ENCODE measurements at regions not wholly inside any gene's neighbourhood (a gene's known extent, or its start where the extent isn't known, plus 50 kb on each side); places are given as distances from the start of the nearest gene placed in this dataset.

- no peak overlapping the region for H3K4me3 ChIP-seq
- Mint-ChIP-seq H3K4me3 (no peak overlapping the region), H3K36me3 (ENCODE audit: low read depth) (peaks cover 9% of the 10 kb centered on the region; the same call in 2 of the 3 replicates), H3K4me1 (no peaks in the 10 kb centered on the region), H3K27me3 (ENCODE audit: insufficient read depth, low read depth, poor library complexity) (no peaks in the 10 kb centered on the region), H3K27ac (no peak overlapping the region), H3K9me3 (peaks cover 14% of the 10 kb centered on the region)
- no peak for ATAC-seq
- no peak overlapping the region for H2AFZ ChIP-seq
- TF ChIP-seq EZH2phosphoT487 (IDR thresholded peaks at IDR 0.05; ENCODE audit: unreplicated experiment) (no peak), ZNF114 (CRISPR knock-in tag; IDR thresholded peaks at IDR 0.05) (no peak), CREB1 (CRISPR knock-in tag; IDR thresholded peaks at IDR 0.05; ENCODE audit: low read depth) (no peak), POLR2AphosphoS5 (IDR thresholded peaks at IDR 0.05; ENCODE audit: low read depth) (no peak), STAT1 (IDR thresholded peaks at IDR 0.05; ENCODE audit: unreplicated experiment) (no peak), JUNB (IDR thresholded peaks at IDR 0.05; ENCODE audit: unreplicated experiment) (no peak), NANOG (IDR thresholded peaks at IDR 0.05; ENCODE audit: borderline replicate concordance) (no peak), ZNF331 (CRISPR knock-in tag; IDR thresholded peaks at IDR 0.05; ENCODE audit: low read depth) (no peak), ETS1 (IDR thresholded peaks at IDR 0.05) (no peak), EZH2 (IDR thresholded peaks at IDR 0.05; ENCODE audit: low read depth, unreplicated experiment) (no peak)
- TF ChIP-seq, protein P1, sequence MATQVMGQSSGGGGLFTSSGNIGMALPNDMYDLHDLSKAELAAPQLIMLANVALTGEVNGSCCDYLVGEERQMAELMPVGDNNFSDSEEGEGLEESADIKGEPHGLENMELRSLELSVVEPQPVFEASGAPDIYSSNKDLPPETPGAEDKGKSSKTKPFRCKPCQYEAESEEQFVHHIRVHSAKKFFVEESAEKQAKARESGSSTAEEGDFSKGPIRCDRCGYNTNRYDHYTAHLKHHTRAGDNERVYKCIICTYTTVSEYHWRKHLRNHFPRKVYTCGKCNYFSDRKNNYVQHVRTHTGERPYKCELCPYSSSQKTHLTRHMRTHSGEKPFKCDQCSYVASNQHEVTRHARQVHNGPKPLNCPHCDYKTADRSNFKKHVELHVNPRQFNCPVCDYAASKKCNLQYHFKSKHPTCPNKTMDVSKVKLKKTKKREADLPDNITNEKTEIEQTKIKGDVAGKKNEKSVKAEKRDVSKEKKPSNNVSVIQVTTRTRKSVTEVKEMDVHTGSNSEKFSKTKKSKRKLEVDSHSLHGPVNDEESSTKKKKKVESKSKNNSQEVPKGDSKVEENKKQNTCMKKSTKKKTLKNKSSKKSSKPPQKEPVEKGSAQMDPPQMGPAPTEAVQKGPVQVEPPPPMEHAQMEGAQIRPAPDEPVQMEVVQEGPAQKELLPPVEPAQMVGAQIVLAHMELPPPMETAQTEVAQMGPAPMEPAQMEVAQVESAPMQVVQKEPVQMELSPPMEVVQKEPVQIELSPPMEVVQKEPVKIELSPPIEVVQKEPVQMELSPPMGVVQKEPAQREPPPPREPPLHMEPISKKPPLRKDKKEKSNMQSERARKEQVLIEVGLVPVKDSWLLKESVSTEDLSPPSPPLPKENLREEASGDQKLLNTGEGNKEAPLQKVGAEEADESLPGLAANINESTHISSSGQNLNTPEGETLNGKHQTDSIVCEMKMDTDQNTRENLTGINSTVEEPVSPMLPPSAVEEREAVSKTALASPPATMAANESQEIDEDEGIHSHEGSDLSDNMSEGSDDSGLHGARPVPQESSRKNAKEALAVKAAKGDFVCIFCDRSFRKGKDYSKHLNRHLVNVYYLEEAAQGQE (IDR thresholded peaks at IDR 0.05; ENCODE audit: unreplicated experiment): no peak
- TF ChIP-seq, protein P2, sequence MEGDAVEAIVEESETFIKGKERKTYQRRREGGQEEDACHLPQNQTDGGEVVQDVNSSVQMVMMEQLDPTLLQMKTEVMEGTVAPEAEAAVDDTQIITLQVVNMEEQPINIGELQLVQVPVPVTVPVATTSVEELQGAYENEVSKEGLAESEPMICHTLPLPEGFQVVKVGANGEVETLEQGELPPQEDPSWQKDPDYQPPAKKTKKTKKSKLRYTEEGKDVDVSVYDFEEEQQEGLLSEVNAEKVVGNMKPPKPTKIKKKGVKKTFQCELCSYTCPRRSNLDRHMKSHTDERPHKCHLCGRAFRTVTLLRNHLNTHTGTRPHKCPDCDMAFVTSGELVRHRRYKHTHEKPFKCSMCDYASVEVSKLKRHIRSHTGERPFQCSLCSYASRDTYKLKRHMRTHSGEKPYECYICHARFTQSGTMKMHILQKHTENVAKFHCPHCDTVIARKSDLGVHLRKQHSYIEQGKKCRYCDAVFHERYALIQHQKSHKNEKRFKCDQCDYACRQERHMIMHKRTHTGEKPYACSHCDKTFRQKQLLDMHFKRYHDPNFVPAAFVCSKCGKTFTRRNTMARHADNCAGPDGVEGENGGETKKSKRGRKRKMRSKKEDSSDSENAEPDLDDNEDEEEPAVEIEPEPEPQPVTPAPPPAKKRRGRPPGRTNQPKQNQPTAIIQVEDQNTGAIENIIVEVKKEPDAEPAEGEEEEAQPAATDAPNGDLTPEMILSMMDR (conservative IDR thresholded peaks at IDR 0.05; ENCODE audit: low read depth in 2 of 2): no peak
- TF ChIP-seq, protein P3, sequence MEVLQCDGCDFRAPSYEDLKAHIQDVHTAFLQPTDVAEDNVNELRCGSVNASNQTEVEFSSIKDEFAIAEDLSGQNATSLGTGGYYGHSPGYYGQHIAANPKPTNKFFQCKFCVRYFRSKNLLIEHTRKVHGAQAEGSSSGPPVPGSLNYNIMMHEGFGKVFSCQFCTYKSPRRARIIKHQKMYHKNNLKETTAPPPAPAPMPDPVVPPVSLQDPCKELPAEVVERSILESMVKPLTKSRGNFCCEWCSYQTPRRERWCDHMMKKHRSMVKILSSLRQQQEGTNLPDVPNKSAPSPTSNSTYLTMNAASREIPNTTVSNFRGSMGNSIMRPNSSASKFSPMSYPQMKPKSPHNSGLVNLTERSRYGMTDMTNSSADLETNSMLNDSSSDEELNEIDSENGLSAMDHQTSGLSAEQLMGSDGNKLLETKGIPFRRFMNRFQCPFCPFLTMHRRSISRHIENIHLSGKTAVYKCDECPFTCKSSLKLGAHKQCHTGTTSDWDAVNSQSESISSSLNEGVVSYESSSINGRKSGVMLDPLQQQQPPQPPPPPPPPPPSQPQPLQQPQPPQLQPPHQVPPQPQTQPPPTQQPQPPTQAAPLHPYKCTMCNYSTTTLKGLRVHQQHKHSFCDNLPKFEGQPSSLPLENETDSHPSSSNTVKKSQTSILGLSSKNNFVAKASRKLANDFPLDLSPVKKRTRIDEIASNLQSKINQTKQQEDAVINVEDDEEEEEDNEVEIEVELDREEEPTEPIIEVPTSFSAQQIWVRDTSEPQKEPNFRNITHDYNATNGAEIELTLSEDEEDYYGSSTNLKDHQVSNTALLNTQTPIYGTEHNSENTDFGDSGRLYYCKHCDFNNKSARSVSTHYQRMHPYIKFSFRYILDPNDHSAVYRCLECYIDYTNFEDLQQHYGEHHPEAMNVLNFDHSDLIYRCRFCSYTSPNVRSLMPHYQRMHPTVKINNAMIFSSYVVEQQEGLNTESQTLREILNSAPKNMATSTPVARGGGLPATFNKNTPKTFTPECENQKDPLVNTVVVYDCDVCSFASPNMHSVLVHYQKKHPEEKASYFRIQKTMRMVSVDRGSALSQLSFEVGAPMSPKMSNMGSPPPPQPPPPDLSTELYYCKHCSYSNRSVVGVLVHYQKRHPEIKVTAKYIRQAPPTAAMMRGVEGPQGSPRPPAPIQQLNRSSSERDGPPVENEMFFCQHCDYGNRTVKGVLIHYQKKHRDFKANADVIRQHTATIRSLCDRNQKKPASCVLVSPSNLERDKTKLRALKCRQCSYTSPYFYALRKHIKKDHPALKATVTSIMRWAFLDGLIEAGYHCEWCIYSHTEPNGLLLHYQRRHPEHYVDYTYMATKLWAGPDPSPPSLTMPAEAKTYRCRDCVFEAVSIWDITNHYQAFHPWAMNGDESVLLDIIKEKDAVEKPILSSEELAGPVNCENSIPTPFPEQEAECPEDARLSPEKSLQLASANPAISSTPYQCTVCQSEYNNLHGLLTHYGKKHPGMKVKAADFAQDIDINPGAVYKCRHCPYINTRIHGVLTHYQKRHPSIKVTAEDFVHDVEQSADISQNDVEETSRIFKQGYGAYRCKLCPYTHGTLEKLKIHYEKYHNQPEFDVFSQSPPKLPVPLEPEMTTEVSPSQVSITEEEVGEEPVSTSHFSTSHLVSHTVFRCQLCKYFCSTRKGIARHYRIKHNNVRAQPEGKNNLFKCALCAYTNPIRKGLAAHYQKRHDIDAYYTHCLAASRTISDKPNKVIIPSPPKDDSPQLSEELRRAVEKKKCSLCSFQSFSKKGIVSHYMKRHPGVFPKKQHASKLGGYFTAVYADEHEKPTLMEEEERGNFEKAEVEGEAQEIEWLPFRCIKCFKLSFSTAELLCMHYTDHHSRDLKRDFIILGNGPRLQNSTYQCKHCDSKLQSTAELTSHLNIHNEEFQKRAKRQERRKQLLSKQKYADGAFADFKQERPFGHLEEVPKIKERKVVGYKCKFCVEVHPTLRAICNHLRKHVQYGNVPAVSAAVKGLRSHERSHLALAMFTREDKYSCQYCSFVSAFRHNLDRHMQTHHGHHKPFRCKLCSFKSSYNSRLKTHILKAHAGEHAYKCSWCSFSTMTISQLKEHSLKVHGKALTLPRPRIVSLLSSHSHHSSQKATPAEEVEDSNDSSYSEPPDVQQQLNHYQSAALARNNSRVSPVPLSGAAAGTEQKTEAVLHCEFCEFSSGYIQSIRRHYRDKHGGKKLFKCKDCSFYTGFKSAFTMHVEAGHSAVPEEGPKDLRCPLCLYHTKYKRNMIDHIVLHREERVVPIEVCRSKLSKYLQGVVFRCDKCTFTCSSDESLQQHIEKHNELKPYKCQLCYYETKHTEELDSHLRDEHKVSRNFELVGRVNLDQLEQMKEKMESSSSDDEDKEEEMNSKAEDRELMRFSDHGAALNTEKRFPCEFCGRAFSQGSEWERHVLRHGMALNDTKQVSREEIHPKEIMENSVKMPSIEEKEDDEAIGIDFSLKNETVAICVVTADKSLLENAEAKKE (CRISPR knock-in tag; IDR thresholded peaks at IDR 0.05): no peak
- no peaks in the 10 kb centered on the region for H3K9me2 ChIP-seq (ENCODE audit: insufficient read depth)
- no peaks in the 10 kb centered on the region for H4K20me1 ChIP-seq (replicated peaks; ENCODE audit: insufficient read depth)
- H3K4me2 ChIP-seq: no peak overlapping the region
- no peaks in the 10 kb centered on the region for H3K4me1 ChIP-seq (ENCODE audit: insufficient read depth)
- no peak overlapping the region for H3K27ac ChIP-seq (ENCODE audit: low read depth)
- H3K36me3 ChIP-seq (ENCODE audit: insufficient read depth): no peaks in the 10 kb centered on the region
- H3K27me3 ChIP-seq (ENCODE audit: insufficient read depth): no peaks in the 10 kb centered on the region
- H3K79me2 ChIP-seq (replicated peaks; ENCODE audit: insufficient read depth): no peaks in the 10 kb centered on the region
- H3F3A ChIP-seq (replicated peaks; ENCODE audit: low read depth): no peaks in the 10 kb centered on the region
- no peak for DNase-seq (ENCODE audit: low spot score)
These were observed 131.1 kb upstream of the FBXO33 start for GRCh38 chr14:39563361-39563760.

Measured in GM23338 (cell line).